Gastroesophageal sphincter (tissue), 3 donors: ENCODE measurements at regions not wholly inside any gene's neighbourhood (a gene's known extent, or its start where the extent isn't known, plus 50 kb on each side); places are given as distances from the start of the nearest gene placed in this dataset.

ENCODE experiments used
- POLR2A ChIP-seq, 2 donors: fragments of 450-650 bp; IDR thresholded peaks; one replicate each; pipeline ENCODE4 v1.6.1; 2017; ENCODE audit warnings: antibody characterized with exemption in 2 of 2, mild to moderate bottlenecking in 2 of 2, moderate library complexity in 1 of 2
- POLR2AphosphoS5 ChIP-seq: sonication (generic); formaldehyde crosslinking; IDR thresholded peaks from one replicate; pipeline ENCODE4 v1.6.1; 2017; ENCODE audit warnings: antibody characterized with exemption
- TF ChIP-seq, protein P1 (sequence below), 4 experiments: fragments of 200-600 bp in 2 of 4; fragments of 450-650 bp in 2 of 4; sonication (generic) in 1 of 4; IDR thresholded peaks; one replicate each; pipeline ENCODE4 v1.5.1; 2017 to 2019; ENCODE audit warnings: antibody characterized with exemption in 4 of 4, mild to moderate bottlenecking in 2 of 4, moderate library complexity in 2 of 4

DNA sequence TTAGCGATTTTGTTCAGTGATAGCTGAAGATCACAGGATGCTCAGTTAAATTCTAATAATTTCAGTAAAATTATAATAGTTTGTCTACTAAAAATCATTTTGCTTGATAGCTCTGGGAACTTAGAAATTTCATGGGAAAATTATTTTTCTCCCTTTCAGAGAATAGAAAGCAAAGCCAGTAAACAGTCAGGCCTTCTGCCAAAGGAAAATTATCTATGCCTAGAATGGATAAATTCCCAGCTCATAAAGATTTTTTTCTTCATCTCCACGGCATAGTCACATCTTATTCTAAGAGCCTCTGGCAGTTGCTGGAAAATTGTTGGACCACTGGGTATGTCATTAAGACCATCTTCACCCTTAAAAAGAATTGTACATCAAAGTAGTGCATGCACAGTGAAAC lies 169.6 kb upstream of the ANO3 start:
- TF ChIP-seq, protein P1, sequence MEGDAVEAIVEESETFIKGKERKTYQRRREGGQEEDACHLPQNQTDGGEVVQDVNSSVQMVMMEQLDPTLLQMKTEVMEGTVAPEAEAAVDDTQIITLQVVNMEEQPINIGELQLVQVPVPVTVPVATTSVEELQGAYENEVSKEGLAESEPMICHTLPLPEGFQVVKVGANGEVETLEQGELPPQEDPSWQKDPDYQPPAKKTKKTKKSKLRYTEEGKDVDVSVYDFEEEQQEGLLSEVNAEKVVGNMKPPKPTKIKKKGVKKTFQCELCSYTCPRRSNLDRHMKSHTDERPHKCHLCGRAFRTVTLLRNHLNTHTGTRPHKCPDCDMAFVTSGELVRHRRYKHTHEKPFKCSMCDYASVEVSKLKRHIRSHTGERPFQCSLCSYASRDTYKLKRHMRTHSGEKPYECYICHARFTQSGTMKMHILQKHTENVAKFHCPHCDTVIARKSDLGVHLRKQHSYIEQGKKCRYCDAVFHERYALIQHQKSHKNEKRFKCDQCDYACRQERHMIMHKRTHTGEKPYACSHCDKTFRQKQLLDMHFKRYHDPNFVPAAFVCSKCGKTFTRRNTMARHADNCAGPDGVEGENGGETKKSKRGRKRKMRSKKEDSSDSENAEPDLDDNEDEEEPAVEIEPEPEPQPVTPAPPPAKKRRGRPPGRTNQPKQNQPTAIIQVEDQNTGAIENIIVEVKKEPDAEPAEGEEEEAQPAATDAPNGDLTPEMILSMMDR (IDR thresholded peaks at IDR 0.05), result no peak
- TF ChIP-seq POLR2AphosphoS5 (no peak), POLR2A (IDR thresholded peaks at IDR 0.05) (no peak)
